ENCODE measurements at regions not wholly inside any gene's neighbourhood (a gene's known extent, or its start where the extent isn't known, plus 50 kb on each side); places are given as distances from the start of the nearest gene placed in this dataset.

GRCh38 chr20:40948465-40949267, 80.0 kb upstream of the TOP1 start:
- Histone ChIP-seq H3K4me1 (ENCODE audit: insufficient read depth) (no peaks in the 10 kb centered on the region), H3K27me3 (peaks cover 3% of the 10 kb centered on the region), H3K27ac (no peak overlapping the region), H3K9me2 (replicated peaks; ENCODE audit: insufficient read depth) (no peaks in the 10 kb centered on the region), H3K36me3 (replicated peaks; ENCODE audit: insufficient read depth, low read depth) (no peaks in the 10 kb centered on the region), H3K79me2 (no peaks in the 10 kb centered on the region), H2AFZ (no peak overlapping the region), H3K9me3 (ENCODE audit: low read depth) (no peaks in the 10 kb centered on the region), H3K4me3 (no peak overlapping the region), H4K20me1 (ENCODE audit: insufficient read depth, poor library complexity, severe bottlenecking) (no peaks in the 10 kb centered on the region), H3K4me2 (no peak overlapping the region)
- DNase-seq (ENCODE audit: low spot score), result no peak
- 85% methylated on average over 8 of the region's 8 CpGs for WGBS (ENCODE audit: low lambda C conversion rate, missing lambda C conversion rate)
- TF ChIP-seq CTCF (IDR thresholded peaks at IDR 0.05; ENCODE audit: poor library complexity), result no peak
- TF ChIP-seq EZH2 (IDR thresholded peaks at IDR 0.05; ENCODE audit: borderline replicate concordance), result no peak
- TF ChIP-seq EZH2phosphoT487 (IDR thresholded peaks at IDR 0.05; ENCODE audit: low read depth, severe bottlenecking, unreplicated experiment), result no peak

DNA sequence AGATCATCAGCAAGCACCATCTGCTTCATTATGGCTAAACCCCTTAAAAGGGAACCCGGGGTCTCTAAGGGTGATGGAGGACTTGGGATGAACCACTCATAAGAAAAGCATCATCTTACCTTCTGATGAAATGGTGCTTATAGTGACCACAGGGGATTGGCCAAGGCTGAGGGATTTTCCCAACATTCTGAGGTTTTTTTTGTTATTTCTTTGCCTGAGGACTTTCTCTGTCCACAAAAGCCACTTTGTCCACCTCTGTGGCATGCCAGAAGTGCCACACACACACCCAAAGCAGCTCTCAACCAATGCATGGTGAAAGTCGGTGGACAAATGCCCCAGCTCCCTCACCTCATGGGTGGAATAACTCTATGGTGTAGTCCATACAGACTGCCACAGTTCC, 79.3 kb upstream of the TOP1 start:
- Histone ChIP-seq H3K36me3 (replicated peaks; ENCODE audit: insufficient read depth, low read depth) (no peaks in the 10 kb centered on the region), H4K20me1 (ENCODE audit: insufficient read depth, poor library complexity, severe bottlenecking) (no peaks in the 10 kb centered on the region), H3K4me2 (no peak overlapping the region), H3K79me2 (no peaks in the 10 kb centered on the region), H3K27me3 (peaks cover 3% of the 10 kb centered on the region), H2AFZ (no peak overlapping the region), H3K27ac (no peak overlapping the region), H3K4me3 (no peak overlapping the region), H3K4me1 (ENCODE audit: insufficient read depth) (no peaks in the 10 kb centered on the region), H3K9me2 (replicated peaks; ENCODE audit: insufficient read depth) (no peaks in the 10 kb centered on the region), H3K9me3 (ENCODE audit: low read depth) (no peaks in the 10 kb centered on the region)
- 70% methylated on average over 2 of the region's 2 CpGs for WGBS (ENCODE audit: low lambda C conversion rate, missing lambda C conversion rate)
- no peak for TF ChIP-seq CTCF (IDR thresholded peaks at IDR 0.05; ENCODE audit: poor library complexity)
- TF ChIP-seq EZH2phosphoT487 (IDR thresholded peaks at IDR 0.05; ENCODE audit: low read depth, severe bottlenecking, unreplicated experiment), result no peak
- no peak for TF ChIP-seq EZH2 (IDR thresholded peaks at IDR 0.05; ENCODE audit: borderline replicate concordance)
- no peak for DNase-seq (ENCODE audit: low spot score)

GRCh38 chr20:40952136-40952535, 76.5 kb upstream of the TOP1 start:
- WGBS (ENCODE audit: low lambda C conversion rate, missing lambda C conversion rate), result 75% methylated on average over 9 of the region's 9 CpGs
- peaks cover 3% of the 10 kb centered on the region for H3K27me3 ChIP-seq

More at GRCh38 chr20:40952136-40952535, 76.5 kb upstream of the TOP1 start:
- H3K9me2 ChIP-seq (replicated peaks; ENCODE audit: insufficient read depth), result no peaks in the 10 kb centered on the region
- H4K20me1 ChIP-seq (ENCODE audit: insufficient read depth, poor library complexity, severe bottlenecking), result no peaks in the 10 kb centered on the region
- H2AFZ ChIP-seq, result no peak overlapping the region
- no peak for TF ChIP-seq CTCF (IDR thresholded peaks at IDR 0.05; ENCODE audit: poor library complexity)
- TF ChIP-seq EZH2 (IDR thresholded peaks at IDR 0.05; ENCODE audit: borderline replicate concordance), result no peak
- TF ChIP-seq EZH2phosphoT487 (IDR thresholded peaks at IDR 0.05; ENCODE audit: low read depth, severe bottlenecking, unreplicated experiment), result no peak
- H3K27ac ChIP-seq, result no peak overlapping the region
- no peak for DNase-seq (ENCODE audit: low spot score)
- no peak overlapping the region for H3K4me2 ChIP-seq
- no peaks in the 10 kb centered on the region for H3K36me3 ChIP-seq (replicated peaks; ENCODE audit: insufficient read depth, low read depth)
- H3K4me3 ChIP-seq, result no peak overlapping the region
- H3K79me2 ChIP-seq, result no peaks in the 10 kb centered on the region
- H3K9me3 ChIP-seq (ENCODE audit: low read depth), result no peaks in the 10 kb centered on the region
- no peaks in the 10 kb centered on the region for H3K4me1 ChIP-seq (ENCODE audit: insufficient read depth)

Measured in hepatocyte (in vitro differentiated cells).